ENCODE measurements at regions not wholly inside any gene's neighbourhood (a gene's known extent, or its start where the extent isn't known, plus 50 kb on each side); places are given as distances from the start of the nearest gene placed in this dataset.

- Histone ChIP-seq H3K9me3 (ENCODE audit: control insufficient read depth in 5 of 5, low read length in 5 of 5) (peaks cover 0 to 5% (median 3%) of the 10 kb centered on the region in 5 donors), H3K4me3 (ENCODE audit: low read depth in 1 of 5, low read length in 5 of 5) (no peak overlapping the region), H3K27me3 (ENCODE audit: control insufficient read depth in 5 of 5, insufficient read depth in 4 of 5, low read length in 5 of 5) (no peaks in the 10 kb centered on the region), H3K4me1 (ENCODE audit: control insufficient read depth in 5 of 5, insufficient read depth in 5 of 5, low read length in 5 of 5) (peaks cover 0 to 8% (median 0%) of the 10 kb centered on the region in 5 donors), H3K36me3 (ENCODE audit: control insufficient read depth in 5 of 5, insufficient read depth in 5 of 5, low read length in 5 of 5) (no peaks in the 10 kb centered on the region), H3K27ac (ENCODE audit: low read depth, low read length) (no peak overlapping the region), H3K9ac (ENCODE audit: low read length in 5 of 5) (no peak overlapping the region)
These were observed 108.1 kb upstream of the SERPINE2 start for GRCh38 chr2:224147174-224147573.

GRCh38 chr2:224146356-224147160 lies 107.5 kb upstream of the SERPINE2 start:
- H3K27me3 ChIP-seq (ENCODE audit: control insufficient read depth in 5 of 5, insufficient read depth in 4 of 5, low read length in 5 of 5), result no peaks in the 10 kb centered on the region
- peaks cover 0 to 8% (median 0%) of the 10 kb centered on the region in 5 donors for H3K4me1 ChIP-seq (ENCODE audit: control insufficient read depth in 5 of 5, insufficient read depth in 5 of 5, low read length in 5 of 5)
- H3K9ac ChIP-seq (ENCODE audit: low read length in 5 of 5), result no peak overlapping the region
- no peak overlapping the region for H3K4me3 ChIP-seq (ENCODE audit: low read depth in 1 of 5, low read length in 5 of 5)
- H3K36me3 ChIP-seq (ENCODE audit: control insufficient read depth in 5 of 5, insufficient read depth in 5 of 5, low read length in 5 of 5), result no peaks in the 10 kb centered on the region
- H3K9me3 ChIP-seq (ENCODE audit: control insufficient read depth in 5 of 5, low read length in 5 of 5), result no peaks in the 10 kb centered on the region
- H3K27ac ChIP-seq (ENCODE audit: low read depth, low read length), result no peak overlapping the region

- Histone ChIP-seq H3K27ac (ENCODE audit: low read depth, low read length) (no peak overlapping the region), H3K36me3 (ENCODE audit: control insufficient read depth in 5 of 5, insufficient read depth in 5 of 5, low read length in 5 of 5) (no peaks in the 10 kb centered on the region), H3K27me3 (ENCODE audit: control insufficient read depth in 5 of 5, insufficient read depth in 4 of 5, low read length in 5 of 5) (no peaks in the 10 kb centered on the region), H3K9me3 (ENCODE audit: control insufficient read depth in 5 of 5, low read length in 5 of 5) (no peaks in the 10 kb centered on the region), H3K4me3 (ENCODE audit: low read depth in 1 of 5, low read length in 5 of 5) (no peak overlapping the region), H3K4me1 (ENCODE audit: control insufficient read depth in 5 of 5, insufficient read depth in 5 of 5, low read length in 5 of 5) (peaks cover 0 to 8% (median 0%) of the 10 kb centered on the region in 5 donors), H3K9ac (ENCODE audit: low read length in 5 of 5) (no peak overlapping the region)
These were observed 106.8 kb upstream of the SERPINE2 start for GRCh38 chr2:224145751-224146355.

DNA sequence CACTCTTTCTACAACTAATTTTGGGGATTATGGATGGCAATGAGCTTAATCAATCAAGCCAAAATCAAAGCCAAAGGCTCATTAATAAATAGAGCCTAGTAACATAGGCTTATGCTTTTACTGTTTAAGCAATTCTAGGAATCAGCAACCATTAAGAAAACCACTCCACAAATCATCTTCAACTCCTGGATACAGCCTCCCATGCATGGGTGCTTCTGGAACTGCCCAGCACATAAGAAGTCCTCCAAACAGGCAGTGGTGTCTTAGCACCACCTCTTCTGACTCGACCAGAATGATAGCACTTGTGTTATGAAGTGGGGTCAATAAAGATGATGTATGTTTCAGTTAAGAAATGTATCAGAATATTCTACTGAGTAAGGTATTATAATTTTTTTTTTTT lies 104.4 kb upstream of the SERPINE2 start:
- H3K27me3 ChIP-seq (ENCODE audit: control insufficient read depth in 5 of 5, insufficient read depth in 4 of 5, low read length in 5 of 5), result no peaks in the 10 kb centered on the region
- no peaks in the 10 kb centered on the region for H3K36me3 ChIP-seq (ENCODE audit: control insufficient read depth in 5 of 5, insufficient read depth in 5 of 5, low read length in 5 of 5)
- H3K27ac ChIP-seq (ENCODE audit: low read depth, low read length), result no peak overlapping the region
- H3K9me3 ChIP-seq (ENCODE audit: control insufficient read depth in 5 of 5, low read length in 5 of 5), result no peaks in the 10 kb centered on the region
- H3K4me3 ChIP-seq (ENCODE audit: low read depth in 1 of 5, low read length in 5 of 5), result no peak overlapping the region
- peaks cover 0 to 8% (median 0%) of the 10 kb centered on the region in 5 donors for H3K4me1 ChIP-seq (ENCODE audit: control insufficient read depth in 5 of 5, insufficient read depth in 5 of 5, low read length in 5 of 5)
- no peak overlapping the region for H3K9ac ChIP-seq (ENCODE audit: low read length in 5 of 5)

GRCh38 chr2:224142397-224143312 lies 103.6 kb upstream of the SERPINE2 start:
- H3K9ac ChIP-seq (ENCODE audit: low read length in 5 of 5), result no peak overlapping the region
- peaks cover 0 to 8% (median 0%) of the 10 kb centered on the region in 5 donors for H3K4me1 ChIP-seq (ENCODE audit: control insufficient read depth in 5 of 5, insufficient read depth in 5 of 5, low read length in 5 of 5)
- no peaks in the 10 kb centered on the region for H3K27me3 ChIP-seq (ENCODE audit: control insufficient read depth in 5 of 5, insufficient read depth in 4 of 5, low read length in 5 of 5)
- H3K27ac ChIP-seq (ENCODE audit: low read depth, low read length), result no peak overlapping the region
- no peaks in the 10 kb centered on the region for H3K9me3 ChIP-seq (ENCODE audit: control insufficient read depth in 5 of 5, low read length in 5 of 5)
- no peak overlapping the region for H3K4me3 ChIP-seq (ENCODE audit: low read depth in 1 of 5, low read length in 5 of 5)
- H3K36me3 ChIP-seq (ENCODE audit: control insufficient read depth in 5 of 5, insufficient read depth in 5 of 5, low read length in 5 of 5), result no peaks in the 10 kb centered on the region

DNA sequence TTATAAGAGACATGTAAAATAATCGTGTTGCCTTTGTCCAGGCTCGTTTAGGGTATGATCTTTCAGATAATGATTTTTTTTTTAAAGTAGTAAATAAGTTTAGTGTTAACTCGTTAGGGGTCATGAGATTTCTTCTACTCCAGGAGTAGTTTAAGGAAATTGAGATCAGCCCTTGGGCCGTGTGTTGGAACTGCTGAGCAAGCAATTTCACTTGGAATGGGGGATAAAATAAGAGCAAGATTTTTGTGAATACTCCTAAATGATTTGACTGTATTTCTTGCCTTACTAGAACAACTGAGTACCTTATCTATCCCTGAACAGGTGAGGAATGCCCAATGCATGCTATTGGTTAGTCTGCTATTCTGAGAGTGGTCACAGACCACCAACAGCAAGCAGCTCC lies 102.2 kb upstream of the SERPINE2 start:
- no peaks in the 10 kb centered on the region for H3K36me3 ChIP-seq (ENCODE audit: control insufficient read depth in 5 of 5, insufficient read depth in 5 of 5, low read length in 5 of 5)
- H3K9me3 ChIP-seq (ENCODE audit: control insufficient read depth in 5 of 5, low read length in 5 of 5), result no peaks in the 10 kb centered on the region
- H3K9ac ChIP-seq (ENCODE audit: low read length in 5 of 5), result no peak overlapping the region
- H3K4me3 ChIP-seq (ENCODE audit: low read depth in 1 of 5, low read length in 5 of 5), result no peak overlapping the region
- no peaks in the 10 kb centered on the region for H3K27me3 ChIP-seq (ENCODE audit: control insufficient read depth in 5 of 5, insufficient read depth in 4 of 5, low read length in 5 of 5)
- peaks cover 0 to 5% (median 0%) of the 10 kb centered on the region in 5 donors for H3K4me1 ChIP-seq (ENCODE audit: control insufficient read depth in 5 of 5, insufficient read depth in 5 of 5, low read length in 5 of 5)
- H3K27ac ChIP-seq (ENCODE audit: low read depth, low read length), result no peak overlapping the region

DNA sequence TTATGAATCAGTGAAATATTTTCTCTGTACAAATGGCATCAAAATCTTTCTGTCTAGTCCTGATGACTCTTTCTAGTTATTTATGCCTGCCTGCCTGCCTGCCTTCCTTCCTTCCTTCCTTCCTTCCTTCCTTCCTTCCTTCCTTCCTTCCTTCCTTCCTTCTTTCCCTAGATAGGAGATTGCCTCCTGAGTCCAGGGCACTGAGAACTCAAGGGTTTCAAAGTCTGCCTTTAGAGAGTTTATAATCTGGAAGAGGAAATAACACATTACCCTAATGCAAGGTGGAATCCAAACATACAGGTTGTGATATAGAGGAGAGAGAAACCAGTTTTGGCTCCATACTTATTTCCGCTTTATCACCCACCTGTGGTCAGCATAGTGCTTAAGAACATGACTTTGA lies 98.1 kb upstream of the SERPINE2 start:
- H3K9ac ChIP-seq (ENCODE audit: low read length in 5 of 5), result no peak overlapping the region
- no peaks in the 10 kb centered on the region for H3K27me3 ChIP-seq (ENCODE audit: control insufficient read depth in 5 of 5, insufficient read depth in 4 of 5, low read length in 5 of 5)
- H3K4me3 ChIP-seq (ENCODE audit: low read depth in 1 of 5, low read length in 5 of 5), result no peak overlapping the region
- H3K9me3 ChIP-seq (ENCODE audit: control insufficient read depth in 5 of 5, low read length in 5 of 5), result no peaks in the 10 kb centered on the region
- no peaks in the 10 kb centered on the region for H3K36me3 ChIP-seq (ENCODE audit: control insufficient read depth in 5 of 5, insufficient read depth in 5 of 5, low read length in 5 of 5)
- H3K4me1 ChIP-seq (ENCODE audit: control insufficient read depth in 5 of 5, insufficient read depth in 5 of 5, low read length in 5 of 5), result no peaks in the 10 kb centered on the region
- no peak overlapping the region for H3K27ac ChIP-seq (ENCODE audit: low read depth, low read length)

GRCh38 chr2:224136396-224136795 lies 97.3 kb upstream of the SERPINE2 start:
- H3K27me3 ChIP-seq (ENCODE audit: control insufficient read depth in 5 of 5, insufficient read depth in 4 of 5, low read length in 5 of 5), result no peaks in the 10 kb centered on the region
- no peak overlapping the region for H3K27ac ChIP-seq (ENCODE audit: low read depth, low read length)
- H3K36me3 ChIP-seq (ENCODE audit: control insufficient read depth in 5 of 5, insufficient read depth in 5 of 5, low read length in 5 of 5), result no peaks in the 10 kb centered on the region
- no peak overlapping the region for H3K4me3 ChIP-seq (ENCODE audit: low read depth in 1 of 5, low read length in 5 of 5)
- no peaks in the 10 kb centered on the region for H3K9me3 ChIP-seq (ENCODE audit: control insufficient read depth in 5 of 5, low read length in 5 of 5)
- H3K9ac ChIP-seq (ENCODE audit: low read length in 5 of 5), result no peak overlapping the region
- H3K4me1 ChIP-seq (ENCODE audit: control insufficient read depth in 5 of 5, insufficient read depth in 5 of 5, low read length in 5 of 5), result no peaks in the 10 kb centered on the region

DNA sequence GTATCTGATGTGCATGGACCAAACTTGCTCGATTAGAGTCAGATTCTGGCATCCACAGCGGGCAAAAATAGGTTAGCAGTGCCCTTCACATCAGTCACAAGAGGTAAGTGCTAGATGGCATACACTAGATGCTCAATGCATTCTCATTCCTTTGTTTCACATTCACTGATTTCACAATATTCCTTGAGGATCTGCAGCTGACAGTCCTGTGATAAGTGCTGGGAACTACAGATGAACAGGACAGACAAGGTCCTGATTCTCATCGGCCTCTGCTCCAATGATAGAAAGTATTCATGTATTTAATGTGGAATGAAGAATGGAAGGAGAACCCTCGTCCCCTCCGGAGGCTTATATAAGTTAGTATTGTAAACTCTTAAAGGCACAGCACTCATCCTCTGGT lies 96.8 kb upstream of the SERPINE2 start:
- Histone ChIP-seq H3K9me3 (ENCODE audit: control insufficient read depth in 5 of 5, low read length in 5 of 5) (no peaks in the 10 kb centered on the region), H3K27me3 (ENCODE audit: control insufficient read depth in 5 of 5, insufficient read depth in 4 of 5, low read length in 5 of 5) (no peaks in the 10 kb centered on the region), H3K36me3 (ENCODE audit: control insufficient read depth in 5 of 5, insufficient read depth in 5 of 5, low read length in 5 of 5) (no peaks in the 10 kb centered on the region), H3K4me3 (ENCODE audit: low read depth in 1 of 5, low read length in 5 of 5) (no peak overlapping the region), H3K4me1 (ENCODE audit: control insufficient read depth in 5 of 5, insufficient read depth in 5 of 5, low read length in 5 of 5) (no peaks in the 10 kb centered on the region), H3K27ac (ENCODE audit: low read depth, low read length) (no peak overlapping the region), H3K9ac (ENCODE audit: low read length in 5 of 5) (no peak overlapping the region)
